Hematopoietic multipotent progenitor cell treated with erythropoietin and hydrocortisone succinate and interleukin-3 and kit ligand, for 6 days (in vitro differentiated cells): ENCODE measurements at regions not wholly inside any gene's neighbourhood (a gene's known extent, or its start where the extent isn't known, plus 50 kb on each side); places are given as distances from the start of the nearest gene placed in this dataset.

ENCODE experiments used
- DNase-seq: peaks from one replicate; pipeline ENCODE4 v3.0.0-alpha.2; 2015

- DNase-seq, result no peak
Measured at GRCh38 chr3:22969276-22969675, 233.9 kb upstream of the UBE2E2 start.

DNA sequence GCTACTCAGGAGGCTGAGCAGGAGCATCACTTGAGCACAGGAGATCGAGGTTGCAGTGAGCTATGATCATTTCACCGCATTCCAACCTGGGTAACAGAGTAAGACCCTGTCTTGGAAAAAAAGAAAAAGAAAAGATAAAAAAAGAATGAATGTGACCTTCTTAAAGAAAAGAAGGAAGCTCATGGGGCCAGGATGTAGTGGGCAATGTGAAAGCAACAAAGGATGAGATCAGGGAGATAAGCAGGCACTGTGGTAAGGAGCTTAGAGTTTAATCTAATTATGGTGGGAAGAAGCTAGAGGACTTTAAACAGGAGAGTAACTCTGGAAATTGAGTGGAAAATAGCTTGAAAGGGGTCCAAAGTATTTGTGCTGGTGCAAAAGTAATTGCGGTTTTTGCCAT lies 231.6 kb upstream of the UBE2E2 start:
- DNase-seq, result no peak

DNA sequence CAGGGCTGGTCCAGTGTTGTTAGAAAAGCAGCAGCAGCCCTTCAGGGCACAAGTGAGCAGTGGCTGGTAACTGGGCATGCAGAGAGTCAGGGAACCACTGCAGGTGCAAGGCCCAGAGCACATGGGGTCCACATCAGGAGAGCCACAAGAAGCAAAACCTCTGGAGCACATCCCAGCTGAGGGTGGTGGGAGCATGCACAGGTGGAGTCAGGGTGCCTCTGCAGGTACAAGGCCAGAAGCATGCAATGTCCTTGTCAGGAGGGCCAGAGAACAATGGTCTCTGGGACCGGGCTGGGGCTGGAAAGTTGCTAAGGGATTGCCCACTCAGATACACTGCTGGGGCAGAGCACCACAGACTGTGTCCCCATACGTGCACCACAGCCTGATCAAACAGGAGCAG lies 226.1 kb upstream of the UBE2E2 start:
- no peak for DNase-seq

DNA sequence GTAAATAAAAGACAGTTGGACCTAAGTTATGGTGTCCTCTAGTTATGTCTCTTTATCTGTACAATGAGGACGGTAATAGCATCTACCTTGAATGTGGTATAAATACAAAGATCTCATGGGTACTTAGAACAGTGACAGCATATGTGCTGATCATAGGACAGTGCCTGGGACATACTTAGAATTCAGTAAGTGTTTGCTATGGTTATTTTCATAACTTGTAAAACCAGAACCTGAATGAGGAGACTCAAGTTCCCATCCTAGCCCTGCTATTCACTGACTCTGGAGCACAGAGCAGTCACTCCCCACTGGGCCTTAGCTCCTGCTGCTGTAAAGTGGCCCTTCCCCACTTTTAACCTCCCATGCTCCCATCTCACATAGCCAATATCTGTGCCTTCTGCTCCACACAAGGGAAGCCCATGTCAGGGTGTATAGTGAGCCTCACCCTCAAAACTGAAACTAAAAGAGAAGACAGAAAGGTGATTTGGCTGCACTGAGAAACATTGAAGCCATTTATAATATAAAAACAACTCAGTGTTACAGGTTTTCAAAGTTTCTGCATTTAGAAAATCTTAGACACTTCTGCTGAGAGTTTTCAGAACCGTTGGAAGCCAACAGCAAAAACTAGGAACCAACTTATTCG lies 225.4 kb upstream of the UBE2E2 start:
- no peak for DNase-seq

DNA sequence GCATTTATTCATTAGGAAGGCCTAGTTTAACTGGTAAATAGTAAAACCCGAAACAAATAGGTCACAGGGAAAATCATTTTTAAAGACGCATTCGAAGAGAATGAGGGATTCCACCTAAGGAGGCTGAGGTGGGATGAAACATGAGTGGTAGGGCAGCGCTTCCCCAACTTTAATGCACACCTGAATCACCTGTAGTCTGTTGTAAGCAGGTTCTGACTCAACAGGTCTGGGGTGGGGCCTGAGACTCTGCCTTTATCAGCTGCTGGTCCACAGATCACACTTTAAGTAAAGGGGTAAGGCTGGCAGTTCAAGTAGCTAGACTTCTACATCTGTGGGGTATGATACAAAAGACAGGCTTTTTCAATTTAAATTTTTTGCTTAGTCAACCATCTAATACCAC lies 223.5 kb upstream of the UBE2E2 start:
- no peak for DNase-seq

DNA sequence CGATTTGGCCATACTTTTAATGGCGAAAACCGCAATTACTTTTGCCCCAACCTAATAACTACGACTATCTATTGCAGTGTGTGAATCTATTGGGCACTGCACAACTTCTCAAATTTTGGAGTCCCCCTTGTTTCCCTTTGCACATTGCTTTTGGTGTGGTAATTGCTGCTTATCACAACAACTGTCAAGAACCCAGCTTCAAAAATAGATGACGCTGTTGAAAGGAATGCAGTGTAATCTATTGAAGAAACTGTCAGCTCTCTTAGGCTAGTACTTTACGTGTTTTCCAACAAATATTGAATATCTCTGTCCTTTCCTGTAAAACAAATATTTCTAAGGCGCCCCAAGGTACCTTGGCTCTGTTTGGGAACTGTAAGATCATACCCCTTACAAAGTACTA lies 222.8 kb upstream of the UBE2E2 start:
- DNase-seq, result no peak

DNA sequence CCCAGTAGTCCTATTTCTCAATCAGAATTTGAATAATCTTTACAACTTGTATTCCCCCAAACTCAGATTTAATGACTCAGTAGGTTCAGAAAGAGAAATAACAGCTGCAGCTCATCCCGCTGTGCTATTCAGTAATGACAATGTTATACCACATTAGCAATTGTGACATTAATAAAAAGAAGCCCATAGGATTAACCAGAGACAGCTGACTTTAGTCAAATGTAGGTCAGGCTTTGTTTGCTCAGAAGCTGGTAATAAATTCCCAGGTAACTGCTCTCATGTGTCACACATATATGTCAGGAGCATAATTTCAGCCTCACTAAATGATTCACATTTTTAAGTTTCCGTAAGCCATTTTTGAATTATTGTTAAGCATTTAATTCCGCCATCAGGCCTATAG lies 222.0 kb upstream of the UBE2E2 start:
- no peak for DNase-seq

- no peak for DNase-seq
Measured at GRCh38 chr3:22981861-22982260, 221.3 kb upstream of the UBE2E2 start.

- no peak for DNase-seq
Measured at GRCh38 chr3:22982981-22983587, 220.0 kb upstream of the UBE2E2 start.

- no peak for DNase-seq
Measured at GRCh38 chr3:22986958-22987357, 216.2 kb upstream of the UBE2E2 start.

- DNase-seq, result no peak
Measured at GRCh38 chr3:22988566-22988965, 214.6 kb upstream of the UBE2E2 start.

GRCh38 chr3:22989716-22990115 lies 213.4 kb upstream of the UBE2E2 start:
- DNase-seq, result no peak

DNA sequence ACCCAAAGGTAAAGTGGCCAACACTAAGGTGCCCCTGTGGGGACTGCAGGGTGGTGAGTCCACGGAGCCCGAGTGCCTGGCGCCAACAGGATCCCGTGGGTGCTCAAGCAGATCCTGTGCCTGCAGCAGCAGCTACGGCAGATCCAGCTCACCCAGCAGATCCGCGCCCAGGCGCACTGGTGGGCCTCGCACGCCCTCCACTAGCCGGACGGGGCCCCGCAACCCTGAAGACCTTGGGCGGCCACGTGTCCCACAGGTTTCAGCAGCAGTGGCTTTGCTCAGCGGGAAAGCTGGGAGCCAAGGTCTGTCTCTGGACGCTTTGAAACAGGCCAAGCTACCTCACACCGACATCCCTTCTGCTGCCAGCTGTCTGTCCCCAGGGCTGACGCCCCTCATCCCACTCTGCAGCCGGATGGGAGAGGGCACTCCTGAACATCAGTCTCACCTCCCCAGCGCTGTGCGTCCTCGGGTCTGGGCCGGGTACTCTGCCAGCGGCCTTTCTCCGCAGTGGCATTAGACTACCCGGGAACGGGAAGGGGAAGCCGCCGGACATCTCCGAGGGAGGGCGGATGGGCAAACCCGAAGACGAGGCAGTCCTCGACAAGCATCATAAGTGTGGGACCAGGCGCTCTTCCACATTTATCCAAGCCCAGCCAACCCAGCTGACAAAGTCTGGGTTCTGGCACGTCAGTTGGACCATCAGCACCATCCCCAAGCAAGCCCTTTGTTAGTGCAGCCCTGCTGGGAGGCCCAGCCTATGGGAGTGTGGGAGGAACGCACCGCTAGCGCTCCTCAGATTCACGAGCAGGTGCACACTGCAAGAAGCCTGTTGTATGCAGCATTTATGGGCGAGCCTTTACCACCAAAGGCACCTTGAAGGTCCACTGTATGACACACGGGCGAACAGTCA lies 212.6 kb upstream of the UBE2E2 start:
- no peak for DNase-seq

GRCh38 chr3:22994781-22995180 lies 208.3 kb upstream of the UBE2E2 start:
- no peak for DNase-seq

- no peak for DNase-seq
Measured at GRCh38 chr3:22996920-22997571, 206.1 kb upstream of the UBE2E2 start.

DNA sequence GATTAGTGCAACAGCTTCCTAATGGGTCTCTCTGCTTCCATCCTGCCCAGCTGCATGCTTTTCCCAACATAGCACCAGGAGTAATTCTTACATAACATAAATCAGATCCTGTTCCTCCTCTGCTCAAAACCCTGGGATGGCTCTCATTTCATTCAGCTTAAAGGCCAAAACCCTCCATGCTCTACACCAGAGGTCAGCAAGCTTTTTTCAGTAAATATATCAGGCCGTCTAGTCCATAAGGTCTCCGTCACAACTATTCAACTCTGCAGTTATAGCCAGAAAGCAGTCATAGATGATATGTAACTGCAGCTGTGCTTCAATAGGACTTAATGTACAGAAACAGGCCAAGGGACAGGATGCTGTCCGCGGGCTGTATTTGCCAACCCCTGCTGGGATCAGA lies 202.8 kb upstream of the UBE2E2 start:
- no peak for DNase-seq

- DNase-seq, result no peak
Measured at GRCh38 chr3:23002151-23002550, 201.0 kb upstream of the UBE2E2 start.

GRCh38 chr3:23002836-23003732 lies 200.0 kb upstream of the UBE2E2 start:
- DNase-seq, result peak; percentile 3

DNA sequence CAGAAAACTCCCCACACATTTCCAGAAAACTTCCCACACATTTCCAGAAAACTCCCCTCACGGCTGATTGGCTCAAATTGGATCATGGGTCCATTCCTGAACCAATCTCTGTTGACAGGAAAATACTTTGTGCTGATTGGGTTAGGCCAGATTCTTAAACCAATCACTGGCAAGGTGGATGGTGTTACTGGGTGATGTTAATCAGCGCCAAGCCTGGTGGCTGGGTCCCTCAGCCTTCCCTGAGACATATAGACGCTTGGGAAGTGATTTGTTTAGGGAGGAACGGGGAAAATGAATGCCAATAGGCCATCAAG lies 199.4 kb upstream of the UBE2E2 start:
- no peak for DNase-seq

DNA sequence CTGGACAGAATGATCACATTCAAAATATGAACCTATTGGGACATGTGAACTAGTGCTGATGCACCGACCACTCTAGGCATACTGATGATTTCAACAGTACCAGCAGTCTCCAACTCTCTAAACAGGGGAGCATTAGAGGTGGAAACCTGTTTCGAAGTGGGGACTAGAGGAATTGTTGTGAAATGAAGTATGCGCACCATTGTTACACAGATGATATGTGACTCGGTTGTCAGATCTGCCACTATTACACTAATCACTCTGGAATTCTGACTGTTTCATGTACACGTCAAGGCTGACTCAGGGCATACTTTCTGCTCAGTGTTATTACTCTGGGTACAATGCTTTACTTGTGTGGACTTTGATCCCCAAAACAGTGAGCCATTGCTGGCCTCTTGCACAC lies 198.2 kb upstream of the UBE2E2 start:
- no peak for DNase-seq

- no peak for DNase-seq
Measured at GRCh38 chr3:23017801-23018200, 185.3 kb upstream of the UBE2E2 start.

- DNase-seq, result peak; percentile 9
Measured at GRCh38 chr3:23019596-23020300, 183.4 kb upstream of the UBE2E2 start.
